SK-N-MC (cell line): ENCODE measurements at regions not wholly inside any gene's neighbourhood (a gene's known extent, or its start where the extent isn't known, plus 50 kb on each side); places are given as distances from the start of the nearest gene placed in this dataset.

Experiments
- EZH2 ChIP-seq: fragments of 200-600 bp; sonication (generic); IDR thresholded peaks from one replicate; pipeline ENCODE4 v1.6.1; 2017; ENCODE audit warnings: antibody characterized with exemption
- POLR2AphosphoS5 ChIP-seq: IDR thresholded peaks from 2 replicates; pipeline ENCODE4 v1.6.1; 2012; ENCODE audit warnings: mild to moderate bottlenecking, low read depth, low read length, borderline replicate concordance

GRCh38 chr2:228828397-228828796, 442.7 kb downstream of the PID1 start:
- TF ChIP-seq EZH2 (no peak), POLR2AphosphoS5 (no peak)
